IPS-NIHi11 (cell line): ENCODE measurements at regions not wholly inside any gene's neighbourhood (a gene's known extent, or its start where the extent isn't known, plus 50 kb on each side); places are given as distances from the start of the nearest gene placed in this dataset.
"Not testable (repeated sequence)": the region's sequence is repeated elsewhere in the genome, so short reads cannot be mapped to it uniquely, and the experiment has no call there.

Experiments used
- DNase-seq: peaks from one replicate; pipeline ENCODE4 v3.0.0; 2012; ENCODE audit warnings: mixed read lengths, low spot score

- DNase-seq, result no peak
These were observed 196.9 kb upstream of the RAB6C start for GRCh38 chr2:129782633-129782990.

DNA sequence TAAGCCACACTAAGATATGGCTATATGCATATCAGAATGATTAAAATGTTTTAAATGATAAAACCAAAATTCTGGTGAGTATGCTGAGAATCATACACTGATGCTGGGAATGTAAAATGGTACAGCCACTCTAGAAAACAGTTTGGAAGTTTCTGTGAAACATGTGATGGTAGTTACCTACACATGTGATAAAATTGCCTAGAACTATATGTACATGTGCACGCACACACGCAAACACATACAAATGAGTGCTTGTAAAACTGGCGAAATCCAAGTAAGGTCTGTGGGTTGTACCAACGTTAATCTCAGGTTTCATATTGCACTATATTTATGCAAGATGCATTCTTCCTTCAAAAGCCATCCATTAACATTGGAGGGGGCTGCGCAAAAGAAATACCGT is 195.0 kb upstream of the RAB6C start:
- DNase-seq, result no peak

GRCh38 chr2:129791712-129792111 is 187.8 kb upstream of the RAB6C start:
- DNase-seq, result no peak

DNA sequence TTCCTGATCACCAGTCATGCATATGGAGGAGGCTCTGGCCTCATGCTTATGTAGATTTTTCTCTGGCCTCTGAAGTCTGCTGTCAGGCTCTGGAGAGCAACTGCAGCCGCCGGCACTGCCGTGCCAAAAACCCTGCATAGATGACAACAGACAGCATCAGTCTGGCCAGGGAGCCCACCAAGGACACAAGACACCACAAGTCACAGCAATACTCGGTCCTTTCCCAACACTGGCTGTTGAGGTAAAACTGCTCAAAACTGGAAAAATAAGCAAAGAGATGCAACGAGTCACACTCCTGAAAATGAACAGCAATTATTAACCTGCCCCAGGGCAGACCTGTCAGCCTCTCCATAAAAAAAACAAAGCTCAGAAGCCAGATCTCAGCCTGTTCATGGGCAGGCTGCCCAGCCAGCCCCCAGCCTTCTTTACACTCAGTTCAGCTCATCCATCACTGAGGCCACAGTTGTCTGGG is 186.0 kb upstream of the RAB6C start:
- DNase-seq, result no peak

DNA sequence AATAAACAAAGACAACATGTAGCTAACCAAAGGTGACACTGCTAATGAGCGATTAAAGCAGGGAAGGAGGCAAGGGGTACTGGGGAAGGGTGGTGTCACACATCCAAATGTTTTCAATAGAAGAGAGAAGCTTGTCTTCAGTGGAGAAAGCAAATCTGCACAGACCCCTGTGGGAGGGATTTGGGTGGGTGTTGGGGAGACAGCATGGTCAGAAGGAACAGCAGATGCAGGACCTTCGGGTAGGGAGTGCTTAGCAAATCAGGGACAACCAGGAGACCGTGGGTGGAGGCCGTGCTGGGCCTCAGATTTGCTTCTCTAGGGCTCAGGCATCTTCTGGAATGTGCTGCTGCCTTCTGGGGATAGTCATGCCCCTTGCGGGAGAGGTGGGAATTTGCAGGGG is 185.3 kb upstream of the RAB6C start:
- no peak for DNase-seq

DNA sequence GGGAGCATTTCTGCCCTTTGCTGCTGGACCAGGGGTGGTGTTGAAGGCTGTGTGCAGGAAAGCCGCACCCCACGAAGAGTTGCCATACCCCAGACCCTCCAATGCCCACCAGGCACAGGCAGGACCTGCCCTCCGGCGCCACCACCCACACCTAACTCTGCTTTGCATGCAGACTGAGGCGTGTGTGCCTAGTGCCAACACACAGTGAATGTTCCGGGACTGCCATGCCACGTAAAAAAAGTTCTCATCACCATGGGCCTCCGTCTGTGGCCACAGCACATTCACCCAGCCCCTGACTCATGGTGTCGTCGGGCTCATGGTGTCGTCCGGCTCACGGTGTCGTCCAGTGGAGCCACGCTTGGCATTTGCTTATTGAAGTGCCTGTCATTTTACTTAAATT is 184.9 kb upstream of the RAB6C start:
- no peak for DNase-seq

- no peak for DNase-seq
These were observed 183.2 kb upstream of the RAB6C start for GRCh38 chr2:129796225-129796624.

DNA sequence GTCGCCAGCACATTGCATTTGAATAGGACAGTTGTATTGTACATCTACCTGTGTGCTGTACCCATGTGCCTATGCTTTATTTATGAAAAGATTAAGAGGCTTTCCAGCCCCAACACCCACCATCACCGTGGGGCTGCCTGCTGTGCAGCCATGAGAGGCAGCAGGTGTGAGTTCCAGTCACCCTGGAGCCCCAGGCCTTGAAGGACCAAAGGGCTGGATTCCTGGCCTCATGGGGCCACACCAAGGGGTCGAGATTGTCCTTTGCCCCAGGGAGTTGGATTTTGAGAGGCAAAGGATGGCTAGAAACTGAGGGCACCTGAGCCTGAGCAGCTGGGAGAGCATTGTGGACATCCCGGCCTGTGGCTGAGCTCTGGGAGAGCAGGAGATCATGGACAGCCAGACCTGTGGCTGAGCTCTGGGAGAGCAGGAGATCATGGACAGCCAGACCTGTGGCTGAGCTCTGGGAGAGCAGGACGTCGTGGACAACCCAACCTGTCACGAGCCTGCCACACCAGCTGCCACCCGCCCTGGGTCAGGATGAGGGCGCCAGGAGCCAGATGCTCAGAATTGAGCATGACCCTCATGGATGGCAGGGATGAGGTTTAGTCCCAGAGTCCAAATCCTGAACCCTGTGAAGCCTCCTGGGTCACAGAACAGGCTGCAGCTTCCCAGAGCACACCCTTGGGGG is 182.5 kb upstream of the RAB6C start:
- no peak for DNase-seq

- no peak for DNase-seq
These were observed 181.8 kb upstream of the RAB6C start for GRCh38 chr2:129797489-129798300.

- no peak for DNase-seq
These were observed 181.2 kb upstream of the RAB6C start for GRCh38 chr2:129798301-129798581.

GRCh38 chr2:129798626-129799025 is 180.8 kb upstream of the RAB6C start:
- no peak for DNase-seq

- DNase-seq, result no peak
These were observed 180.2 kb upstream of the RAB6C start for GRCh38 chr2:129799036-129799958.

DNA sequence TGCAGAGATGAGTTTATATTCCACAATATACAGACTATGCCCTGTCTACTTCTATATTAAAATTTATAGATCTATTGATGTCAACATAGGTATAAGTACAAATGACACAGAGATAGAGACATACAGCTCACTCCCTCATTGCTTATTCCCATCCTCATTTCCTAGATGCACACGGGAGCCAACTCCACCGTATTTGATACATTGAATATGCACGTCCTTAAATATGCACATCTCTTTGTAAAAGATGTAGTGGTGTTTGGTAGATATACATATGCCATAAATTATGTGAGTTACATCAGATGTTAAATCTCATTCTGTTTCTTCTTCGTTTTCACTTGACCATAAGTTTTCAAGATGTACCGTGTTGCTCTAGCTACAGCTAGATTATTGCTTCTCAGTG is 179.2 kb upstream of the RAB6C start:
- DNase-seq, result no peak

DNA sequence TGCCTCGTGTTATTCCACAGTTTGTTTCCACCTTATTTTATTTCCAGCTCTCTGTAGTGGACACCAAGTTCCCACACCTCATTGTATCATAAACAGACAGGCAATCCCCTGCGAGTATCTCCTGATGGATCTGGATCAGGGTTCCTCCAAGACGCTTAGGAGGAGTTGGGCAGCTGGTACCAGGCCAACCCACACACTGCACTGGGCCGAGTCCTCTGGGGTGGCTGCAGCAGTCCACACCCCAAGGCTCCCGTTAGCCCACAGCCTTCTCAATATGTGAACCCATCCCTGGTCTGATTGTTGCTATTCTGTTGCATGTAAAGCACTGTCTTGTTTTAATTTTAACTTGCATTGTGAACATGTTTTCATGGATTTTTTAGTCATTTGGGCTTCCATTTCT is 178.8 kb upstream of the RAB6C start:
- no peak for DNase-seq

DNA sequence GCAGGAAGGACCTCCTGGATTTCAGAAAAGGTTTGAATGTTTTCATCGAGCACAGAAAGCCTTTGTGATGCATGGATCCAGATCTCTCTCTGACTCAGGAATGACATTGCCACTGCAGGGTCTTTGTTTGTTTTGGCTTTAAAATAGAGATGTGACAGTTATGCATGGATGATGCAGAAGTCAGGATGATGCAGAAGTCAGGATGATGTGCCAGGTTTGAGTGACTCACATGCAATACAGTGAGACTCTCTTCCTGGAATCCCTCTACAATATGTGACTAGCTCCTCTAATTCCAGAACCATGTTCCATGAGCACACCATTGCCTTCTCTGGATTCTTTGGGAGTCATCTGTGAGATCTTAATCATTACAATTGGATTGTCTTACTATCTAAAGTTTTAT is 177.9 kb upstream of the RAB6C start:
- no peak for DNase-seq

- no peak for DNase-seq
These were observed 177.2 kb upstream of the RAB6C start for GRCh38 chr2:129802290-129802689.

DNA sequence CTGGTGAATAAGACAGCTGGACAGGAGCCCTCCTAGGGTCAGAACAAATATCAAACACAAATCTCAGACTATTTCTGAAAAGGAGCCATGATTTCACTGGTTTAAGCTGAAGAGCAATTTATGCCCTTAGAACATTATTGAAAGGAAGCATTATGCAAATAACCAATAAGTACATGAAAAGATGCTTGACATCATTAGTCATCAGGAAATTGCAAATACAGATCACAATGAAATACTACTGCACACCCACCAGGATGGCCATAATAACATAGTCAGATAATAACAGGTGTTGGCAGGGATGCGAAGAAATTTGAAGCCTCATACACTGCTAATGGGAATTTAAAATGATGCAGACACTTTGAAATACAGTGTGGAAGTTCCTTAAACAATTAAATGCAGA is 176.4 kb upstream of the RAB6C start:
- no peak for DNase-seq

DNA sequence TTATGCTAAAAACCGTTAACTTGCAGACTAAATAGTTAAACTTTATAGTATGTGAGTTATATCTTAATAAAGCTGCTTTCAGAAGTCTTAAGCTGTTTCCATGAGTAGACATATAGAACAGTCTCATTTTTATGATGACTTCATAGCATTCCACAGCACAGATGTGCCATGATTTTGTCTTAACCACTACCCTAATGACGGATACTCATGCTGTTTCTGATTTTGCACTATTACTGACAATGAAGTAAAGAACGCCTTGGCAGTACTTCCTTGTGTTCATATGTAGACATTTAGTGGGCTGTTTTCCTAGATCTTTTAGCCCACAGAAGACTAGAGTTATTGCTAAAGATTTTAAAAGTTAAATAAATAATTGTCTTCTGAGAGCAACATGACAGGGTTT is 175.6 kb upstream of the RAB6C start:
- no peak for DNase-seq

DNA sequence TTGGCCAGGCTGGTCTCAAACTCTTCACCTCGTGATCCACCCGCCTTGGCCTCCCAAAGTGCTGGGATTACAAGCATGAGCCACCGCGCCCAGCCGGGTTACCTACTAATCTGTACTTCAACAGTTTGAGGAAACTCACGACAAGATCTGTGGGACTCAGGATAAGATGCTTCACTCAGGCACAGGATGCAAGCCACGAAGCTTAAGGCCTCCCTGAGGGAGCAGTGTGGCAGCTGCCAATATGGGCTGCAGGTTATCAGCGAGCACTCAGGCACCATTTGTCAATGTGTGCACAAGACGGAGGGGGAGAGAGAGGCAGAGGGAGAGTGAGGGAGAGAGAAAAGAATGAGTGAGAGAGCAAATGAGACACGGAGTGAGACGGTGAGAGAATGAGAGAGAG is 173.6 kb upstream of the RAB6C start:
- no peak for DNase-seq

- DNase-seq, result no peak
These were observed 173.1 kb upstream of the RAB6C start for GRCh38 chr2:129806317-129806716.

DNA sequence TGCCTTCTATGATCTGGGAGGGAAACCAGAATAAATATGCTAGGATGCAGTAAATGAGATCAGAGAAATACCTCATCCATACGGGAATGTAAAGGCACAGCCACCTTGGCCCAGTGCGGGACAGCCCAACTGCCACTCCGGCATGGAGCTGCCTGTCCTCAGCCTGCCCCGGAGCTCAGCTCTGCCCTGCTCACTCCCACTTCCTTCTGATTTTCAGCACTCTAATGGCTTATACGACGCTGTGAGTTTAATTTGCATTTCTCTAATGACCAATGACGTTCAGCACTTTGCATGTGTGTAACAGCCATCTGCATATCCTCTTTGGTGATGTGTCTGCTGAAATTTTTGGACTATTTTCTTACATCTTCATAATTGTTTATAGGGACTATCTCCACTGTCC is 172.5 kb upstream of the RAB6C start:
- DNase-seq, result no peak

GRCh38 chr2:129807642-129808338 is 171.7 kb upstream of the RAB6C start:
- DNase-seq, result not testable (repeated sequence)
